ENCODE measurements at regions not wholly inside any gene's neighbourhood (a gene's known extent, or its start where the extent isn't known, plus 50 kb on each side); places are given as distances from the start of the nearest gene placed in this dataset.
A peak's percentile ranks its signal among the peaks of the same experiment; 100 is the strongest.
"Not testable (repeated sequence)": the region's sequence is repeated elsewhere in the genome, so short reads cannot be mapped to it uniquely, and the experiment has no call there.

DNA sequence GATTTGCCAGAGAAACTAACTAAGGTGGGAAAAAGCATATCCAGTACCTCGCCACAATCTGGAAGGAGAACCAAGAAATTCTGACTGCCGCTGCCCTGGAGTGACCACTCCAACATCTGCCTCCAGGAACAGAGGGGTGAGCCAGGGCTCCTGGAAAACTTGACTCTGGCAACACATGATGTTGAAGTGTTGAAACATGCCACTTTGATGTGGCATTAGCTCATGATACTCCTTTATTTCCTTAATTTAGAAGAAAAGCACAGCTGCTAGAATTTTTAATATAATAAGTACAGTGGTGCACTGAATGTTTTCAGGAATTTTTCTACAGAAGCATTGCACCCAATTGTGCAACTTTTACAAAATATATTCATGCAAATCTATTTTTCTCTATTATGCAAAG lies 109.9 kb upstream of the BCL6 start:
- no peak for DNase-seq

DNA sequence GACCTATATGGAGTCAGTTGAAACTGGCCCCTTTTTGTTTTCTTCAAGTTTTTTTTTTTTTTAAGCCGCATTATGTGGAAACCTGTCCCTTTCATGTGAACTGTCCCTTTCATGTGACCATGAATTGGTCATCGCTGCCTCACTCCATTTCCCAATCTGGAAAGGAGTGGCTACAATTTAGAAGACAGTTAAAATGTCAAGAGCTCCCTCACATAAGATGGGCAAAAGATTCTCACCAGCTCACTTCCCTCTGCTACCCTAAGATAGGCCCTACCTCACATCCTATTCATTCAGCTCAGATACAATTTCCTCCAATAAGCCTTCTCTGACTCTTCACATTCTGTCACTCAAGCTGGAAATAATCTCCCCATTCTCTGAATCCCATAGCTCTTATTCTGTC lies 111.3 kb upstream of the BCL6 start:
- DNase-seq = no peak

- peak; percentile 40 for DNase-seq
These were observed 112.8 kb upstream of the BCL6 start for GRCh38 chr3:187858041-187858440.

DNA sequence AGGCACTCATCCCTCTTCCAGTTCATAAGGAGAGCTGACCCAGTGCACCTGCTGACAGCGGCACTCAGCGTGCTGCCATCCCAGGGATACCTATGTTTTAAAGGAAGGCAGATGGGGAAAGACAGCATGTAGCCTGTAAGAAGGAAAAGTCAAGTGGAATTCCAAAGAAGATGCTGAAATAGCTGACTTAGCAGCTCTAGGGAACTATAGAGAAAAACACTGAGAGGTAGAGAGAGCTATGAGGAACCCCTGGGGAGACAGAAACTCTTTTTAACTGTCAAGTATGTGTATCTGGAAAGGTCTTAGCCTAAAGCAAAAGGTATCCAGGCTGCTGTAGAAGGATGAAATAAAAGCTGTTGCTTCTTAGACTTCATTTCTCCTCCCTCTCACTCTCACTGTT lies 113.4 kb upstream of the BCL6 start:
- DNase-seq = no peak

DNA sequence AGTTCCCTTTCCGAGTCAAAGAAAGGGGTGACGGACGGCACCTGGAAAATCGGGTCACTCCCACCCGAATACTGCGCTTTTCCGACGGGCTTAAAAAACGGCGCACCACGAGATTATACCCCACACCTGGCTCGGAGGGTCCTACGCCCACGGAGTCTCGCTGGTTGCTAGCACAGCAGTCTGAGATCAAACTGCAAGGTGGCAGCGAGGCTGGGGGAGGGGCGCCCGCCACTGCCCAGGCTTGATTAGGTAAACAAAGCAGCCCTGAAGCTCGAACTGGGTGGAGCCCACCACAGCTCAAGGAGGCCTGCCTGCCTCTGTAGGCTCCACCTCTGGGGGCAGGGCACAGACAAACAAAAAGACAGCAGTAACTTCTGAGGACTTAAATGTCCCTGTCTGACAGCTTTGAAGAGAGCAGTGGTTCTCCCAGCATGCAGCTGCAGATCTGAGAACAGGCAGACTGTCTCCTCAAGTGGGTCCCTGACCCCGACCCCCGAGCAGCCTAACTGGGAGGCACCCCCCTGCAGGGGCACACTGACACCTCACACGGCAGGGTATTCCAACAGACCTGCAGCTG lies 117.5 kb upstream of the BCL6 start:
- not testable (repeated sequence) for DNase-seq

- DNase-seq = no peak
These were observed 125.3 kb upstream of the BCL6 start for GRCh38 chr3:187870360-187871203.

GRCh38 chr3:187871204-187871591 lies 125.9 kb upstream of the BCL6 start:
- no peak for DNase-seq

DNA sequence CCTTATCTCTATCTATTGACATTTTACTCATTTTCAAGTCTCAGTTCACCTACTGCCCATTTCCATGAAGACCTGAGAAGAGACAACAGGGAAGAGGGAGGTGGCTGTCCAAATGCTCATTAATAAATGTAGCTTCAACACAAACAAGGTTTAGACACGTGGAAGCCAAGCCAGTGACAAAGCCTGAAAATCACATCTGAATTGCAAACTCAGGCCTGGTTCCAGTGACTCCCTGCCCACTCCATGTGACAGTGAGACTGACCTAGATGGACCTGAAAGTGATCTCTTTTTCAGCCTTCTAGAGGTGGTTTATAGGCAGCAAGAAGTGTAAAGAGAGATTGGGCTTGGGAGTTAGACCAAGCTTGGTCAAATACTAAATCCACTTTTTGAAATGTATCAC lies 126.6 kb upstream of the BCL6 start:
- DNase-seq = no peak

GRCh38 chr3:187873843-187874242 lies 128.6 kb upstream of the BCL6 start:
- DNase-seq = no peak

- DNase-seq = no peak
These were observed 130.6 kb upstream of the BCL6 start for GRCh38 chr3:187875863-187876262.

- no peak for DNase-seq
These were observed 133.7 kb upstream of the BCL6 start for GRCh38 chr3:187878772-187879518.

DNA sequence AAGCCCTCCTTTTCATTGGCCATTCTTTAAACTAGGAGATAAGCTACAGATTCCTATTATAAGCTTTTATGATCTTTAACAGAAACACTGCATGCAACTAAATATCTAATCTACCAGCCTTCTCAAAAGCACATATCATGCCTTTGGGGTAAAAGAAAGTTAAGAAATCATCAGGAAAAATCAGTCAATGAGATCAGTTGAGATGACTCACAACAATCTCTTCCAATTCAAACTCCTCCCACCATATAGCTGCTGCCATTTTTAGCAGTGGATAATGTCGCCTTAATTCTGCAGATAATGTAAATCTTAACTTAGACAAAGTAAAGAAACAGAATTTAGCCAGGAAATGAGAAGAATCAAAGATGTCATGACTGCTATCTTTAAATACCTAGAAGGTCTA lies 135.2 kb upstream of the BCL6 start:
- no peak for DNase-seq

- no peak for DNase-seq
These were observed 135.6 kb upstream of the BCL6 start for GRCh38 chr3:187880851-187881250.

DNA sequence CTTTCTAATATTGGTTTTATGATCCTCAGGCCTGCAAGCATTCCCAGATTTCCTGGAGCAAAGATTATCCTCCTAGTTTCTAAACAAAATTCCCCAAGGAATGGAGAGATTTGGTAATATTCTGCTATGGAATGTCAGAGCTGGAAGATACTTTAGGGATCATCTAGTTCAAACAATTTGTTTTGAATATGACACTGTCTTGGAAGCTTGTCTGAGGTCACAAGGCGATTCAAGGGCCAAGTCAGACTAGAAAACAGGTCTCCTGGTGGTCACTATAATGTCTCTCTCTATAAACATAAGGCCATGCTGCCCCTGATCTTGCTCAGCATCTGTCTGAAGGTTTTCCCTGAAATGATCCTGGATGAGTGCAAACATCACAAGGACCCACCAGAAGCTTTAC lies 143.4 kb upstream of the BCL6 start:
- DNase-seq = no peak

- DNase-seq = no peak
These were observed 143.8 kb upstream of the BCL6 start for GRCh38 chr3:187889106-187889505.

DNA sequence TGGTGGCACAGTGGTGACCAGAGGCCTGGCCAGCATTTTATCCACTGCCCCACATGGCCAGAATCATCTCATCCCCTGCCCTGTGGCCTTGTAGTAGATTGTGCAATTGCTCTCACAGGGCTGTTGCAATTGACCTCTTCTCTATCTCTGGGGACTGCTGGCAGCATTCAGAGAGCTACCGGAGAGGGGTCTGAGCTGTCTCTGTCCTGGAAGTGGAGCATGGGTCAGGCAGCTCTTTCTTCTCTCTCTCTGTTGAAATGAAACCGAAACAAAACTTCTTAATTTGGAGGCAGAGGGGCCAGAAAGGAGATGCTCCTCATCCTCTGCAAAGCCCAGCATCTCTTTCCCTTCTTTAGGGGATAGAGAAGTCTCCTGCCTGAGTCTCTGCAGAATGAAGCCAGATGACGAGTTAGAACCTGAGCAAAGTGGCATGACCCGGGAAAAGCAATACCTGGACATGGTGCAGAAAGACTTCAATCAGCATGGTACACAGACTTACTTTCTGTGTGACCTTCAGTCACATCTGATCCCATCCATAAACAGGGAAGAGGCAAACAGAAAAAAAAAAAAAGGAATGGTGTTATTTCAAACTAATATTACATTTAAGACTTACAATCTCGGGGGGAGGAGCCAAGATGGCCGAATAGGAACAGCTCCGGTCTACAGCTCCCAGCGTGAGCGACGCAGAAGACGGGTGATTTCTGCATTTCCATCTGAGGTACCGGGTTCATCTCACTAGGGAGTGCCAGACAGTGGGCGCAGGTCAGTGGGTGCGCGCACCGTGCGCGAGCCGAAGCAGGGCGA lies 144.5 kb upstream of the BCL6 start:
- DNase-seq = no peak

GRCh38 chr3:187890405-187890752 lies 145.1 kb upstream of the BCL6 start:
- not testable (repeated sequence) for DNase-seq

GRCh38 chr3:187896646-187897045 lies 151.4 kb upstream of the BCL6 start:
- DNase-seq = peak; percentile 64

- DNase-seq = no peak
These were observed 154.0 kb upstream of the BCL6 start for GRCh38 chr3:187899246-187899645.

DNA sequence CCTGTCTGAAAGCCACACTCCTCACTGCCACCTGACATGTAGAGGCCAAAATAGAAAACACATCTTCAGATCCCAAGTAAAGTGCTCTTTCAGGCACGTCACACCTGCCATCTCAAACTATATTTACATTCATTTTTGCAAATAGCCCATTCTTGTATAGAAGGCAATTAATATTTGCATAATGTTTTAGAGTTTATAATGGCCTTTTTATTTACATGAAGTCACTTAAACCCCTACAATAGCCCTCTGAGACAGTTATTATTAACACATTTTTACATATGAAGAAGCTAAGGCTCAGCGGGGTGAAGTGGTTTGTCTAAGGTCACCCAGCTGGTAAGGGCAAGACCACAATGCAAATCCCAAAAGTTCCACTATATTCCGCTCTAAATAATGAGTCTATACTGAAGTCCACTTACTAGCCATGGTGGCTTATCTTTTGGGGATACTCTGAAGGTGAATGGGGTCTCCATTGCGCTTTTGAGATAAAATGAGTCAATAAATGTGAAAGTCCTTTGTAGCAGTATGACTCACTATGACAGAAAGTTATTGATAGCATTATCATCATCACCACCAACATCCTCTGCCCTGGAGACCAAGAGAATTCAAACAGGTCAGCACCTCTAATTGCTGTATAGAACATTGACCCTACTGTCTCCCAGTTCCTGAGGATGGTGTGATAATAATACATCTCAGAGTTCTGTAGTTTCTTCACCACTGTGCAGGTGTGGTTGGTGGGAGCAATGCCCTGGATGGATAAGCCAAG lies 155.9 kb upstream of the BCL6 start:
- DNase-seq = no peak

- no peak for DNase-seq
These were observed 156.8 kb upstream of the BCL6 start for GRCh38 chr3:187902041-187902471.

GRCh38 chr3:187902936-187903335 lies 157.7 kb upstream of the BCL6 start:
- no peak for DNase-seq

All from femur (tissue), 1 donor.